A549 (cell line): ENCODE measurements at regions not wholly inside any gene's neighbourhood (a gene's known extent, or its start where the extent isn't known, plus 50 kb on each side); places are given as distances from the start of the nearest gene placed in this dataset.

Experiments
- ATAC-seq, 2 experiments: fragments of 200-7000 bp in 1 of 2; fragments of >200 bp in 1 of 2; cut with Nextera tagmentation in 1 of 2; cut with Tn5 transposase in 1 of 2; 3 replicates each; pipeline versions ENCODE4 v1.8.0 to v1.9.1; 2018 to 2020; ENCODE audit warnings: mild to moderate bottlenecking in 1 of 2, moderate library complexity in 1 of 2
- CTCF ChIA-PET: fragments of 300-600 bp; sonication (Branson Sonifier 250); formaldehyde crosslinking; extraction: SDS; loops from one replicate; lab custom pipeline; 2021; ENCODE audit warnings: antibody characterized with exemption, inconsistent platforms; lab: Yijun Ruan, JAX
- POLR2A ChIA-PET: fragments of 350-600 bp; formaldehyde crosslinking; extraction: SDS; loops from one replicate; lab custom pipeline; 2021; ENCODE audit warnings: antibody characterized with exemption, inconsistent platforms; lab: Yijun Ruan, JAX
- DNase-seq, 2 experiments: peaks; one replicate each; pipeline versions ENCODE4 v3.0.0 to v3.0.0-alpha.2; 2011 to 2016; ENCODE audit warnings: low read depth in 1 of 2, low spot score in 1 of 2
- FAIRE-seq: peaks from 2 replicates; lab custom pipeline; 2011; peaks lifted over from hg19 to GRCh38; lab: Jason Lieb, UNC
- H3K27ac ChIP-seq, 2 experiments: fragments of >200 bp; sonication (Bioruptor Twin); formaldehyde crosslinking; 3 replicates each; pipeline ENCODE4 v1.5.1; 2016 to 2017
- H3K4me1 ChIP-seq: fragments of >200 bp; sonication (Bioruptor Twin); formaldehyde crosslinking; 3 replicates; pipeline ENCODE4 v1.6.1; 2016
- H3K4me2 ChIP-seq: fragments of >200 bp; sonication (Bioruptor Twin); formaldehyde crosslinking; 3 replicates; pipeline ENCODE4 v1.6.1; 2016
- H3K4me3 ChIP-seq: fragments of >200 bp; sonication (Bioruptor Twin); formaldehyde crosslinking; 3 replicates; pipeline ENCODE4 v1.5.1; 2016
- H3K9me3 ChIP-seq: fragments of >200 bp; sonication (Bioruptor Twin); formaldehyde crosslinking; 3 replicates; pipeline ENCODE4 v1.6.1; 2016
- CBX2 ChIP-seq: fragments of 200-600 bp; sonication (generic); IDR thresholded peaks from 2 replicates; pipeline ENCODE4 v1.6.1; 2016; ENCODE audit warnings: low read depth, mild to moderate bottlenecking, borderline replicate concordance
- CBX8 ChIP-seq: fragments of 200-600 bp; sonication (generic); IDR thresholded peaks from 2 replicates; pipeline ENCODE4 v1.6.1; 2016
- CEBPB ChIP-seq, 2 experiments: fragments of >200 bp in 1 of 2; sonication (Bioruptor Twin) in 1 of 2; formaldehyde crosslinking in 1 of 2; IDR thresholded peaks; 2 replicates each; pipeline ENCODE4 v1.6.1; 2012 to 2016
- CHD2 ChIP-seq: fragments of 150-350 bp; IDR thresholded peaks from 2 replicates; pipeline ENCODE4 v1.6.1; 2014; ENCODE audit warnings: low read length; ENCODE audit not compliant: partially characterized antibody
- CHD4 ChIP-seq: fragments of 200-600 bp; sonication (generic); IDR thresholded peaks from 2 replicates; pipeline ENCODE4 v1.6.1; 2016; ENCODE audit warnings: antibody characterized with exemption, mild to moderate bottlenecking, borderline replicate concordance
- EHMT2 ChIP-seq: fragments of 200-600 bp; sonication (generic); IDR thresholded peaks from 2 replicates; pipeline ENCODE4 v1.6.1; 2016; ENCODE audit warnings: antibody characterized with exemption, low read depth, mild to moderate bottlenecking, moderate library complexity
- EP300 ChIP-seq, 2 experiments: fragments of >200 bp; sonication (Bioruptor Twin); formaldehyde crosslinking; IDR thresholded peaks; 2 replicates in 1 of 2; 3 replicates in 1 of 2; pipeline ENCODE4 v1.6.1; 2016 to 2017
- ESRRA ChIP-seq: fragments of 150-350 bp; IDR thresholded peaks from 2 replicates; pipeline ENCODE4 v1.6.1; 2014; ENCODE audit warnings: mild to moderate bottlenecking, low read length, borderline replicate concordance
- FOSB ChIP-seq: fragments of 250-450 bp; sonication (Bioruptor Pico); IDR thresholded peaks from 2 replicates; pipeline ENCODE4 v1.5.0; 2020; ENCODE audit warnings: mild to moderate bottlenecking, moderate library complexity
- FOSL2 ChIP-seq, 2 experiments: fragments of 450-650 bp in 1 of 2; fragments of >200 bp in 1 of 2; sonication (Bioruptor Twin) in 1 of 2; formaldehyde crosslinking; IDR thresholded peaks; 2 replicates each; pipeline versions ENCODE4 v1.5.0 to v1.6.1; 2016 to 2020; ENCODE audit warnings: mild to moderate bottlenecking in 1 of 2, moderate library complexity in 1 of 2
- HES2 ChIP-seq: fragments of >200 bp; sonication (Bioruptor Twin); formaldehyde crosslinking; IDR thresholded peaks from 2 replicates; pipeline ENCODE4 v1.6.1; 2016
- HEYL ChIP-seq: fragments of 250-450 bp; sonication (Bioruptor Pico); IDR thresholded peaks from 2 replicates; pipeline ENCODE4 v1.8.0; 2021; ENCODE audit warnings: mild to moderate bottlenecking, moderate library complexity
- HOXA7 ChIP-seq: fragments of 250-450 bp; sonication (Bioruptor Pico); IDR thresholded peaks from 2 replicates; pipeline ENCODE4 v1.5.0; 2020; ENCODE audit warnings: mild to moderate bottlenecking, moderate library complexity
- JUN ChIP-seq, 2 experiments: fragments of >200 bp; sonication (Bioruptor Twin); formaldehyde crosslinking; IDR thresholded peaks; 2 replicates in 1 of 2; 3 replicates in 1 of 2; pipeline ENCODE4 v1.6.1; 2016 to 2017
- JUNB ChIP-seq: fragments of >200 bp; sonication (Bioruptor Twin); formaldehyde crosslinking; IDR thresholded peaks from 2 replicates; pipeline ENCODE4 v1.6.1; 2016
- KDM1A ChIP-seq: fragments of 200-600 bp; sonication (generic); IDR thresholded peaks from 2 replicates; pipeline ENCODE4 v1.6.1; 2016; ENCODE audit warnings: low read depth, mild to moderate bottlenecking
- KDM5A ChIP-seq: fragments of 200-600 bp; sonication (generic); IDR thresholded peaks from 2 replicates; pipeline ENCODE4 v1.6.1; 2016; ENCODE audit warnings: antibody characterized with exemption, mild to moderate bottlenecking
- MAFK ChIP-seq: fragments of 450-650 bp; IDR thresholded peaks from 2 replicates; pipeline ENCODE4 v1.6.1; 2014; ENCODE audit not compliant: partially characterized antibody
- NFE2L2 ChIP-seq: fragments of 150-350 bp; conservative IDR thresholded peaks from 2 replicates; pipeline ENCODE4 v1.6.1; 2014; ENCODE audit warnings: low read length
- NPAS2 ChIP-seq: fragments of 250-450 bp; sonication (Bioruptor Pico); IDR thresholded peaks from 2 replicates; pipeline ENCODE4 v1.8.0; 2022; ENCODE audit warnings: mild to moderate bottlenecking, moderate library complexity, borderline replicate concordance
- NR3C1 ChIP-seq: fragments of >200 bp; sonication (Bioruptor Twin); formaldehyde crosslinking; IDR thresholded peaks from 3 replicates; pipeline ENCODE4 v1.6.1; 2017
- PBX3 ChIP-seq: IDR thresholded peaks from 2 replicates; pipeline ENCODE4 v1.6.1; 2012
- PHF8 ChIP-seq: fragments of 200-600 bp; sonication (generic); IDR thresholded peaks from 2 replicates; pipeline ENCODE4 v1.6.1; 2016; ENCODE audit warnings: low read depth, mild to moderate bottlenecking, antibody characterized with exemption, moderate library complexity, borderline replicate concordance
- RFX5 ChIP-seq: fragments of 450-650 bp; IDR thresholded peaks from 2 replicates; pipeline ENCODE4 v1.7.1; 2014; ENCODE audit warnings: antibody characterized with exemption, mild to moderate bottlenecking, moderate library complexity
- RNF2 ChIP-seq: fragments of 200-600 bp; sonication (generic); IDR thresholded peaks from 2 replicates; pipeline ENCODE4 v1.6.1; 2016; ENCODE audit warnings: low read depth, mild to moderate bottlenecking, antibody characterized with exemption, moderate library complexity, borderline replicate concordance
- TFCP2L1 ChIP-seq: fragments of 250-450 bp; sonication (Bioruptor Pico); IDR thresholded peaks from 2 replicates; pipeline ENCODE4 v1.5.0; 2021; ENCODE audit warnings: mild to moderate bottlenecking
- ZNF302 ChIP-seq: fragments of 250-450 bp; sonication (Bioruptor Pico); IDR thresholded peaks from 2 replicates; pipeline ENCODE4 v1.9.0; 2021; ENCODE audit warnings: inconsistent platforms, mild to moderate bottlenecking, moderate library complexity
- ZSCAN20 ChIP-seq: fragments of 250-450 bp; sonication (Bioruptor Pico); IDR thresholded peaks from 2 replicates; pipeline ENCODE4 v1.8.0; 2022; ENCODE audit warnings: mild to moderate bottlenecking, moderate library complexity
- WGBS: methylation state at CpG from one replicate; pipeline ENCODE4 v1.1.6; 2017; ENCODE audit errors: missing lambda C conversion rate; 5-methylcytosine and 5-hydroxymethylcytosine counted together

- no peak overlapping the region for H3K27ac ChIP-seq
- POLR2A ChIA-PET, result no interaction called here
- H3K4me3 ChIP-seq, result no peak overlapping the region
- no peak for FAIRE-seq
- no peaks in the 10 kb centered on the region for H3K9me3 ChIP-seq
- DNase-seq, result no peak
- WGBS, result 41% methylated on average over 2 of the region's 2 CpGs
- no peaks in the 10 kb centered on the region for H3K4me1 ChIP-seq
- H3K4me2 ChIP-seq, result no peak overlapping the region
- CTCF ChIA-PET, result no interaction called here
- ATAC-seq, result no peak
- no peak for TF ChIP-seq PHF8
- no peak for TF ChIP-seq TFCP2L1 (CRISPR knock-in tag)
- no peak for TF ChIP-seq CHD2
- TF ChIP-seq PBX3, result no peak
- TF ChIP-seq HEYL, result no peak
- no peak for TF ChIP-seq NFE2L2
- no peak for TF ChIP-seq ESRRA
- TF ChIP-seq NR3C1, result no peak
- no peak for TF ChIP-seq ZNF302 (CRISPR knock-in tag)
- no peak for TF ChIP-seq FOSL2 (IDR thresholded peaks at IDR 0.05)
- no peak for TF ChIP-seq FOSL2 (CRISPR knock-in tag; IDR thresholded peaks at IDR 0.05)
- no peak for TF ChIP-seq RFX5
- no peak for TF ChIP-seq KDM1A
- no peak for TF ChIP-seq HES2
- TF ChIP-seq HOXA7 (CRISPR knock-in tag), result no peak
- no peak for TF ChIP-seq CBX8
- no peak for TF ChIP-seq NPAS2 (CRISPR knock-in tag)
- no peak for TF ChIP-seq CHD4
- no peak for TF ChIP-seq CBX2
- no peak for TF ChIP-seq RNF2
- TF ChIP-seq FOSB (CRISPR knock-in tag), result no peak
Observed at GRCh38 chr16:48950184-48950583, 331.5 kb downstream of the CBLN1 start.

GRCh38 chr16:48949636-48950035, 332.0 kb downstream of the CBLN1 start:
- WGBS, result 20% methylated on average over 2 of the region's 2 CpGs
- H3K4me1 ChIP-seq, result no peaks in the 10 kb centered on the region
- ATAC-seq (0 out of 6 replicates have a peak, but pooled peaks of 1 of the 2 experiments have one; percentile 24), DNase-seq (no peak), FAIRE-seq (no peak)
- TF ChIP-seq FOSL2 (IDR thresholded peaks at IDR 0.05), result no peak
- no peak for TF ChIP-seq FOSL2 (CRISPR knock-in tag; IDR thresholded peaks at IDR 0.05)
- no peak for TF ChIP-seq JUN (IDR thresholded peaks at IDR 0.05)
- TF ChIP-seq TFCP2L1 (CRISPR knock-in tag), result no peak
- TF ChIP-seq NR3C1, result no peak
- no peak for TF ChIP-seq HOXA7 (CRISPR knock-in tag)
- no peak for TF ChIP-seq KDM5A
- TF ChIP-seq PBX3, result no peak
- no peak for TF ChIP-seq CHD4
- TF ChIP-seq JUNB, result no peak
- no peak for TF ChIP-seq EP300 (IDR thresholded peaks at IDR 0.05)
- TF ChIP-seq ESRRA, result no peak
- TF ChIP-seq CBX2, result no peak
- TF ChIP-seq ZSCAN20 (CRISPR knock-in tag), result no peak
- TF ChIP-seq CEBPB (IDR thresholded peaks at IDR 0.05), result no peak
- no peak for TF ChIP-seq EHMT2
- TF ChIP-seq NFE2L2, result no peak
- TF ChIP-seq CHD2, result no peak
- no peak for TF ChIP-seq PHF8
- TF ChIP-seq MAFK, result no peak
- no peak for TF ChIP-seq RFX5
- H3K4me3 ChIP-seq, result no peak overlapping the region
- H3K4me2 ChIP-seq, result no peak overlapping the region
- ChIA-PET POLR2A (no interaction called here), CTCF (no interaction called here)
- no peaks in the 10 kb centered on the region for H3K9me3 ChIP-seq
- no peak overlapping the region for H3K27ac ChIP-seq
